ENCODE measurements at regions not wholly inside any gene's neighbourhood (a gene's known extent, or its start where the extent isn't known, plus 50 kb on each side); places are given as distances from the start of the nearest gene placed in this dataset.

- no peaks in the 10 kb centered on the region for H3K36me3 ChIP-seq
- no peaks in the 10 kb centered on the region for H3K9me3 ChIP-seq
- no peak overlapping the region for H3K27ac ChIP-seq
- H3K4me1 ChIP-seq = peaks cover 0 to 15% (median 7%) of the 10 kb centered on the region in 3 donors
- intact Hi-C loops (cut with DNase I) = no loop called here
- no peak for DNase-seq
- no peaks in the 10 kb centered on the region for H3K27me3 ChIP-seq
- 40 to 44% methylated on average over 2 of the region's 2 CpGs for WGBS, 2 donors
- TF ChIP-seq POLR2A (IDR thresholded peaks at IDR 0.05) (no peak), CTCF (IDR thresholded peaks at IDR 0.05) (no peak)
- H3K4me3 ChIP-seq = no peak overlapping the region
Observed at GRCh38 chr13:77480066-77480465, 55.4 kb upstream of the SCEL start.

- WGBS, 2 donors = 69 to 71% methylated on average over 2 of the region's 2 CpGs
- no peak for TF ChIP-seq POLR2A (IDR thresholded peaks at IDR 0.05)
- no peak for TF ChIP-seq CTCF (IDR thresholded peaks at IDR 0.05)
- H3K4me1 ChIP-seq = peaks cover 0 to 15% (median 7%) of the 10 kb centered on the region in 3 donors
- H3K36me3 ChIP-seq = no peaks in the 10 kb centered on the region
- DNase-seq = no peak
- no peaks in the 10 kb centered on the region for H3K27me3 ChIP-seq
- no peaks in the 10 kb centered on the region for H3K9me3 ChIP-seq
- intact Hi-C loops (cut with DNase I) = no loop called here
- H3K27ac ChIP-seq = no peak overlapping the region
- no peak overlapping the region for H3K4me3 ChIP-seq
Observed at GRCh38 chr13:77479326-77479725, 56.2 kb upstream of the SCEL start.

DNA sequence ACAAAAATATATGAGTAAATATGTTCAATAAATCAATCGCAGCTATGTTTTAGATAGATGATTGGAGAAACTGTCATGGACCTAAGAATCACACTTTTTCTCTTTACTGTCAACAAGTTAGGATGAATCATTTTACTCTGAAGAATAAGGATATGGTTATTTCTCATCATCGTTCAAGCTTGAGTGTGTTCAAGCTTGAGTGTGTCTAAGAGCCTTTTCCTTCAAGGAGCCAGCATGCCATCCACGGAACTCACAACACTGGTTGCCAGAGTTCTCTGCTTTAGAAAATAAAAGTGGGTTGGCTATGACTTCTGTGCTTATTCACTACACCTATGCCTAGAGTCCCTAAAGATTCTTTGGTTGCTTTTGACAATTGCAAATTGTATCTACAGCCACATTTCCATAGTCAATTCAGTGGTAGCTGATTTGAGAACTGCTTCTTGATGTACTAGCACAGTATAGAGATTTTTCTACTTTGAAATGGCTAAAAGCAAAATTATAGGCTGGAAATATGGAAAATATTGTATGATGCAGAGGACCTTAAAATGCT lies 58.1 kb upstream of the SCEL start:
- WGBS, 2 donors = 68 to 80% methylated on average over 3 of the region's 3 CpGs
- H3K27me3 ChIP-seq = no peaks in the 10 kb centered on the region

DNA sequence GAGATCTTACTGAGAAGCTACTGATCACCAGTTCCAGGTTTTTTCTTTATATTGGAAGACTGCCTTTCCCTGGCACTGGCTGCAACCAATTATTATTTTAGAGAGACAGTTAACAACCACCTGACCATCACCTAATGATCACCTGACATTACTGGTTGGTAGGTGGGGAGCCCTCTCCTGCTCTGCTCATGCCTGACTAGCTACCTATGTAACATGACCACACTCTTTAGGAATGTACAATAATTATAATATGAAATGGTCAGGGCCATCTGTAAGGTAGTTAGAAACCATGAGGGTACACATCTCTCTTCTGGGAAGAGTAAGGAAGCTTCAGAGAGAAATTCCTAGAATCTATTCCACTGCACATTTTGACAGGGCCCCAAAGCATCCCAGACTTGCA lies 59.0 kb upstream of the SCEL start:
- no peak for DNase-seq
- no peaks in the 10 kb centered on the region for H3K9me3 ChIP-seq
- H3K4me3 ChIP-seq = no peak overlapping the region
- TF ChIP-seq CTCF (IDR thresholded peaks at IDR 0.05) (no peak), POLR2A (IDR thresholded peaks at IDR 0.05) (no peak)
- intact Hi-C loops (cut with DNase I) = no loop called here
- H3K4me1 ChIP-seq = peaks cover 0 to 15% (median 7%) of the 10 kb centered on the region in 3 donors
- H3K27ac ChIP-seq = no peak overlapping the region
- H3K27me3 ChIP-seq = no peaks in the 10 kb centered on the region
- no peaks in the 10 kb centered on the region for H3K36me3 ChIP-seq

More for the DNA sequence above, 58.1 kb upstream of the SCEL start:
- Histone ChIP-seq H3K9me3 (no peaks in the 10 kb centered on the region), H3K27ac (peak overlapping the region in 1 of 4 donors; percentile 70), H3K4me3 (no peak overlapping the region), H3K4me1 (peaks cover 0 to 15% (median 7%) of the 10 kb centered on the region in 3 donors), H3K36me3 (no peaks in the 10 kb centered on the region)
- intact Hi-C loops (cut with DNase I) = no loop called here
- TF ChIP-seq CTCF (IDR thresholded peaks at IDR 0.05) (no peak), POLR2A (IDR thresholded peaks at IDR 0.05) (no peak)
- DNase-seq = no peak

- no peak for TF ChIP-seq POLR2A (IDR thresholded peaks at IDR 0.05)
- Histone ChIP-seq H3K9me3 (no peaks in the 10 kb centered on the region), H3K27ac (no peak overlapping the region), H3K4me3 (no peak overlapping the region), H3K4me1 (peaks cover 0 to 15% (median 7%) of the 10 kb centered on the region in 3 donors), H3K27me3 (no peaks in the 10 kb centered on the region), H3K36me3 (no peaks in the 10 kb centered on the region)
- no peak for DNase-seq
- intact Hi-C loops (cut with DNase I) = no loop called here
- WGBS, 2 donors = 98% methylated on average over 8 of the region's 47 CpGs; no CpG with 5 or more reads in 1 of the 2 donors
Observed at GRCh38 chr13:77475345-77476084, 60.0 kb upstream of the SCEL start.

Data from esophagus squamous epithelium (tissue), 5 donors.